NCI-H69 (cell line): ENCODE measurements at regions not wholly inside any gene's neighbourhood (a gene's known extent, or its start where the extent isn't known, plus 50 kb on each side); places are given as distances from the start of the nearest gene placed in this dataset.
"Not testable (repeated sequence)": the region's sequence is repeated elsewhere in the genome, so short reads cannot be mapped to it uniquely, and the experiment has no call there.

Experiments used
- DNase-seq: peaks from one replicate; lab custom pipeline; 2025; lab: John Stamatoyannopoulos, UW

GRCh38 chr6:6946206-6947155 lies 161.3 kb upstream of the RREB1 start:
- no peak for DNase-seq

DNA sequence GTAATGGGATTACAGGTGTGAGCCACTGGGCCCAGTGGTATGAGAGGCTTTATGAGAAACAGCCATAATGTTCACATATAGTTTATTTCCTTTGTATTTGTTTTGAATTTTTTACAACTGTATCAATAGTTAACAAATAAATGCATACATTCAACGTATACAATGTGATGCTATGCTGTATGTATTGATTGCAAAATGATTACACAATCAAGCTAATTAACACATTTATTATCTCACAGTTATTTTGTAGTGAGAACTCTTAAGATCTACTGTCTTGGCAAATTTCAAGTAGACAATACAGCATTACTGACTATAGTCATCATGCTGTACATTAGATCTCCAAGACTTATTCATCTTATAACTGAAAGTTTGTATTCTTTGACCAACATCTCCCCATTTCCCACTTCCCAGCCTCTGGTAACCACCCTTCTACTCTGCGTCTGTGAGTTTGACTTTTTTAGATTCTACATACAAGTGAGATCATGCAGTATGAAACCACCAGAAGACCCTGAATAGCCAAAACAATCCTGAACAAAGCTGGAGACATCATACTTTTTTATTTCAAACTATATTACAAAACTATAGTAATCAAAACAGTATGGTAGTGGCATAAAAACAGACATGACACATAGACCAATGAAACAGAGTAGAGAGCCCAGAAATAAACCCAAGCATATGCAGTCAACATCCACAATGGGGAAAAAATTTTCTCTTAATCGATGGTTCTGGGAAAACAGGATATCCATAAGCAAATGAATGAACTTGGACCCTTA lies 157.2 kb upstream of the RREB1 start:
- no peak for DNase-seq

GRCh38 chr6:6951355-6951754 lies 156.4 kb upstream of the RREB1 start:
- no peak for DNase-seq

GRCh38 chr6:6952484-6952883 lies 155.3 kb upstream of the RREB1 start:
- DNase-seq: no peak

DNA sequence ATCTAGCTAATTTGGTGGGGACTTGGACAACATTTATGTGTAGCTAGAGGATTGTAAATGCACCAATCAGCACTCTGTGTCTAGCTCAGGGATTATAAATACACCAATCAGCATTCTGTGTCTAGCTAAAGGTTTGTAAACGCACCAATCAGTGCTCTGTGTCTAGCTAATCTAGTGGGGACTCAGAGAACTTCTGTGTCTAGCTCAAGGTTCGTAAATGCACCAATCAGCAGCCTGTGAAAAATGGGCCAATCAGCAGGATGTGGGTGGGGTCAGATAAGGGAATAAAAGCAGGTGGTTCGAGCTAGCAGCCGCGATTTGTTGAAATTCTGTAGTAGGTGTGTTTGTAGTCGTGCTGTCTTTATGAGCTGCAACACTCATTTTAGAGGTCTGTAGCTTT lies 154.8 kb upstream of the RREB1 start:
- not testable (repeated sequence) for DNase-seq

- peak; percentile 27 for DNase-seq
Measured at GRCh38 chr6:6960571-6961251, 147.1 kb upstream of the RREB1 start.

GRCh38 chr6:6962086-6962485 lies 145.7 kb upstream of the RREB1 start:
- DNase-seq: no peak

- no peak for DNase-seq
Measured at GRCh38 chr6:6962699-6963098, 145.1 kb upstream of the RREB1 start.

DNA sequence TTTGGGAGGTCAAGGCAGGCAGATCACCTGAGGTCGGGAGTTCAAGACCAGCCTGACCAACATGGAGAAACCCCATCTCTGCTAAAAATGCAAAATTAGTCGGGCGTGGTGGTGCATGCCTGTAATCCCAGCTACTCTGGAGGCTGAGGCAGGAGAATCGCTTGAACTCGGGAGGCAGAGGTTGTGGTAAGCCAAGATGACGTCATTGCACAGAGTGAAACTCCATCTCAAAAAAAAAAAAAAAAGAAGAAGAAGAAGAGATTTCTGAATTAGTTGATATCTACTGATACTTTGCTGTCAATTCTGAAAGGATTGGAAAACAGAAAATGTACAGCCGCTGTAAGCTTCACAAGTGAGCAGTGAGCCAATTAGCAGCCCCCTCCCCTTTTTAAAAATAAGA lies 144.4 kb upstream of the RREB1 start:
- DNase-seq: not testable (repeated sequence)

DNA sequence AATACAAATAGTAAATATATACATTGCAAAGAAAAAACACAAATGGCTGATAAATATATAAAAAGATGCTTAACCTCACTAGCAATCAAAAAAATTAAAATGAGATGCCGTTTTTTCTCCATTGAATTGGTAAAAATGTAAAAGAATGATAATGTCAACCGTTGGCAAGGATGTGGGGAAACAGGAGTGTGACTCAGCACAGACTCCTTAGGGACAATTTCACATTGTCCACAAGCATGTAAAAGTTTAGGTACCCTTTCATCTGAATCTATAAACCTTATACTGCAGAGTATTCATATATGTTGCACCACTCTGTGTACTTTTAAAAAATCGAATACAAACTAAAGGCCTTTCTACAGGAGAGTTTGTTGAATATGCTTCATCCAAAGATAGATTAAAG lies 143.1 kb upstream of the RREB1 start:
- DNase-seq: no peak

GRCh38 chr6:6966127-6966526 lies 141.6 kb upstream of the RREB1 start:
- no peak for DNase-seq

- no peak for DNase-seq
Measured at GRCh38 chr6:6966569-6966968, 141.2 kb upstream of the RREB1 start.

- no peak for DNase-seq
Measured at GRCh38 chr6:6968357-6968730, 139.4 kb upstream of the RREB1 start.

- no peak for DNase-seq
Measured at GRCh38 chr6:6968731-6969552, 138.8 kb upstream of the RREB1 start.

GRCh38 chr6:6969761-6970223 lies 138.0 kb upstream of the RREB1 start:
- DNase-seq: peak; percentile 75

- no peak for DNase-seq
Measured at GRCh38 chr6:6970851-6971250, 136.9 kb upstream of the RREB1 start.

GRCh38 chr6:6971369-6971768 lies 136.4 kb upstream of the RREB1 start:
- no peak for DNase-seq

DNA sequence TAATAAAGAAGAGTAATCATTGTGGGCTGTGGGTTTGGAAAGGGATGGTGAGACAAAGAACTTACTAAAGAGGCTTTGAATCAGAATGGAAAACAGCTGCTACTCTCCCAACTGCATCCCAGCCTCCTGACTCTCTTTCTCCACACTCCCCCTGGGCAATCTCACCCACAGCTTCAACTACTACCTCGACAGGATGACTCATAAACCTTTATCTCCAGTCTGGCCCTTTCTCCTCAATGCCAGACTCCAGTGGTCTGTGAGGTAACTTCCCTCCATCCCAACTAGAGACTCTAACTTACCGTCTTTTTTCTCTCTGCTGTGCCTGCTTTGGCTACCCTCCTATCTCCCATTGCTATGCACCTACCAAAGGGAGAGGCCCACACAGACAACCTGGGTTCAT lies 135.3 kb upstream of the RREB1 start:
- no peak for DNase-seq

DNA sequence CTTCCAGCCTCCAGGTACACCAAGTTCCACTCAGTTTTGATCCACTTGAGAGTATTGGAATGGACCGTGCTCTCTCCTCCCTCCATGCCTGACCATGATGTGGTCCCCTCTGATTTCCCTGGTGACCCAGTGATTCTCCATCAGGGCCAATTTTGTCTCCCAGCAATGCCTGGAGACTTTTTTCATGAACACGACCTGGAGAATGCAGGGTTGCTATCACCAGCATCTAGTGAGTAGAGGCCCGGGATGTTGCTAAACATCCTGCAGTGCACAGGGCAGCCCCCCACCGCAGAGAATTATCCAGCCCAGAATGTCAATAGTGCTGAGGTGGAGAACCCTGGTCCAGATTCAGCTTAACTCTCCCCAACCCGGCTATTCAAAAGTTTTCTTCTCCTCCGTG lies 134.0 kb upstream of the RREB1 start:
- DNase-seq: no peak

- DNase-seq: peak; percentile 55
Measured at GRCh38 chr6:6975459-6976111, 132.2 kb upstream of the RREB1 start.

- no peak for DNase-seq
Measured at GRCh38 chr6:6976193-6976592, 131.6 kb upstream of the RREB1 start.
